ENCODE measurements at regions not wholly inside any gene's neighbourhood (a gene's known extent, or its start where the extent isn't known, plus 50 kb on each side); places are given as distances from the start of the nearest gene placed in this dataset.

DNA sequence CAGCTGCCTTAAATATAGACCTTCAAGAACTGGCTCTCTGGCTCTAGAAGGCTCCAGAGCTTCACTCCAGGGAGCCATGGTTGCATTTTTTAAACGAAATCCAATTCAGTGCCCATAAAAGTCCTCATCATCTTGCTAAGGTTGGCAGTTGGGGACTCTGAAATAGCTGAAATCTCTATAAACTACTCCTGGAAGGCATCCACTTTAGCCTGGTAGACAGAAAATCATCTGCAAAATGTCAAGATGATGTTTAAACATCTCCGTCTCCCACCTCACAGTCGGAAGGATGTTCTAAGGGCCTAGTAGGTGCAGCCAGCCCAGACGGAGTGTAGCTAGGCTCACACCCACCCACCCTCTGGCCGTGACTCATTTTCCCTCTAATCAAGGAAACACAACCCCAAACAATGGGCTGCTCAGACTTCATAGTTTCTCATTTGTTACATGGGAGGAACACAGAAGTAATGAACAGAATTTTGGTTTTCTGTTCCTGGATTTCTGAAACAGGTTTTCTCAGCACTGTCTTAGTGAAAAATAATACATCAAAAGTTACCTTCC, 235.4 kb upstream of the KAZN start:
- TF ChIP-seq SREBF2 (IDR thresholded peaks at IDR 0.05), result no peak
- TF ChIP-seq, protein P1, sequence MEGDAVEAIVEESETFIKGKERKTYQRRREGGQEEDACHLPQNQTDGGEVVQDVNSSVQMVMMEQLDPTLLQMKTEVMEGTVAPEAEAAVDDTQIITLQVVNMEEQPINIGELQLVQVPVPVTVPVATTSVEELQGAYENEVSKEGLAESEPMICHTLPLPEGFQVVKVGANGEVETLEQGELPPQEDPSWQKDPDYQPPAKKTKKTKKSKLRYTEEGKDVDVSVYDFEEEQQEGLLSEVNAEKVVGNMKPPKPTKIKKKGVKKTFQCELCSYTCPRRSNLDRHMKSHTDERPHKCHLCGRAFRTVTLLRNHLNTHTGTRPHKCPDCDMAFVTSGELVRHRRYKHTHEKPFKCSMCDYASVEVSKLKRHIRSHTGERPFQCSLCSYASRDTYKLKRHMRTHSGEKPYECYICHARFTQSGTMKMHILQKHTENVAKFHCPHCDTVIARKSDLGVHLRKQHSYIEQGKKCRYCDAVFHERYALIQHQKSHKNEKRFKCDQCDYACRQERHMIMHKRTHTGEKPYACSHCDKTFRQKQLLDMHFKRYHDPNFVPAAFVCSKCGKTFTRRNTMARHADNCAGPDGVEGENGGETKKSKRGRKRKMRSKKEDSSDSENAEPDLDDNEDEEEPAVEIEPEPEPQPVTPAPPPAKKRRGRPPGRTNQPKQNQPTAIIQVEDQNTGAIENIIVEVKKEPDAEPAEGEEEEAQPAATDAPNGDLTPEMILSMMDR (IDR thresholded peaks at IDR 0.05), result no peak
- TF ChIP-seq, protein P2, sequence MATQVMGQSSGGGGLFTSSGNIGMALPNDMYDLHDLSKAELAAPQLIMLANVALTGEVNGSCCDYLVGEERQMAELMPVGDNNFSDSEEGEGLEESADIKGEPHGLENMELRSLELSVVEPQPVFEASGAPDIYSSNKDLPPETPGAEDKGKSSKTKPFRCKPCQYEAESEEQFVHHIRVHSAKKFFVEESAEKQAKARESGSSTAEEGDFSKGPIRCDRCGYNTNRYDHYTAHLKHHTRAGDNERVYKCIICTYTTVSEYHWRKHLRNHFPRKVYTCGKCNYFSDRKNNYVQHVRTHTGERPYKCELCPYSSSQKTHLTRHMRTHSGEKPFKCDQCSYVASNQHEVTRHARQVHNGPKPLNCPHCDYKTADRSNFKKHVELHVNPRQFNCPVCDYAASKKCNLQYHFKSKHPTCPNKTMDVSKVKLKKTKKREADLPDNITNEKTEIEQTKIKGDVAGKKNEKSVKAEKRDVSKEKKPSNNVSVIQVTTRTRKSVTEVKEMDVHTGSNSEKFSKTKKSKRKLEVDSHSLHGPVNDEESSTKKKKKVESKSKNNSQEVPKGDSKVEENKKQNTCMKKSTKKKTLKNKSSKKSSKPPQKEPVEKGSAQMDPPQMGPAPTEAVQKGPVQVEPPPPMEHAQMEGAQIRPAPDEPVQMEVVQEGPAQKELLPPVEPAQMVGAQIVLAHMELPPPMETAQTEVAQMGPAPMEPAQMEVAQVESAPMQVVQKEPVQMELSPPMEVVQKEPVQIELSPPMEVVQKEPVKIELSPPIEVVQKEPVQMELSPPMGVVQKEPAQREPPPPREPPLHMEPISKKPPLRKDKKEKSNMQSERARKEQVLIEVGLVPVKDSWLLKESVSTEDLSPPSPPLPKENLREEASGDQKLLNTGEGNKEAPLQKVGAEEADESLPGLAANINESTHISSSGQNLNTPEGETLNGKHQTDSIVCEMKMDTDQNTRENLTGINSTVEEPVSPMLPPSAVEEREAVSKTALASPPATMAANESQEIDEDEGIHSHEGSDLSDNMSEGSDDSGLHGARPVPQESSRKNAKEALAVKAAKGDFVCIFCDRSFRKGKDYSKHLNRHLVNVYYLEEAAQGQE (IDR thresholded peaks at IDR 0.05), result no peak
- no peak for TF ChIP-seq RAD21 (conservative IDR thresholded peaks at IDR 0.05 in 1 of 2, IDR thresholded peaks at IDR 0.05 in 1 of 2)
